Osteoblast (primary cell): ENCODE measurements at regions not wholly inside any gene's neighbourhood (a gene's known extent, or its start where the extent isn't known, plus 50 kb on each side); places are given as distances from the start of the nearest gene placed in this dataset.

Experiments used
- DNase-seq: peaks from one replicate; pipeline ENCODE4 v3.0.0; 2011; ENCODE audit warnings: low spot score, mixed read lengths; ENCODE audit not compliant: insufficient read length; ENCODE audit errors: missing footprints
- H2AFZ ChIP-seq: 2 replicates; pipeline ENCODE4 v1.6.0; 2011; ENCODE audit warnings: mild to moderate bottlenecking, low read length
- H3K27ac ChIP-seq: 2 replicates; pipeline ENCODE4 v1.5.1; 2011; ENCODE audit warnings: mild to moderate bottlenecking, low read depth, low read length, moderate library complexity
- H3K27me3 ChIP-seq: 2 replicates; pipeline ENCODE4 v1.6.0; 2012; ENCODE audit warnings: mild to moderate bottlenecking, control low read depth, inconsistent platforms, low read length, moderate library complexity; ENCODE audit not compliant: insufficient read depth
- H3K36me3 ChIP-seq: 2 replicates; pipeline ENCODE4 v1.5.1; 2011; ENCODE audit warnings: mild to moderate bottlenecking, low read length, control low read depth, moderate library complexity; ENCODE audit not compliant: insufficient read depth
- H3K4me1 ChIP-seq: 2 replicates; pipeline ENCODE4 v1.5.1; 2011; ENCODE audit warnings: mild to moderate bottlenecking, low read length, control low read depth, moderate library complexity; ENCODE audit not compliant: insufficient read depth
- H3K4me2 ChIP-seq: 2 replicates; pipeline ENCODE4 v1.6.0; 2011; ENCODE audit warnings: mild to moderate bottlenecking, low read length; ENCODE audit not compliant: insufficient read depth
- H3K4me3 ChIP-seq: fragments of 200-600 bp; sonication (generic); 3 replicates; pipeline ENCODE4 v1.5.1; 2012; ENCODE audit warnings: mild to moderate bottlenecking, low read length, inconsistent platforms; ENCODE audit not compliant: insufficient read depth
- H3K79me2 ChIP-seq: 2 replicates; pipeline ENCODE4 v1.6.0; 2012; ENCODE audit warnings: mild to moderate bottlenecking, low read length, control low read depth, inconsistent platforms; ENCODE audit not compliant: insufficient read depth
- H3K9me3 ChIP-seq: 2 replicates; pipeline ENCODE4 v1.5.1; 2011; ENCODE audit warnings: low read depth, low read length, control low read depth
- H4K20me1 ChIP-seq: 2 replicates; pipeline ENCODE4 v1.6.0; 2012; ENCODE audit warnings: mild to moderate bottlenecking, low read length, control low read depth; ENCODE audit not compliant: insufficient read depth
- CTCF ChIP-seq: IDR thresholded peaks from 2 replicates; pipeline ENCODE4 v1.5.1; 2011; ENCODE audit warnings: mild to moderate bottlenecking, low read depth, low read length, moderate library complexity; ENCODE audit errors: extremely low read depth

- Histone ChIP-seq H3K4me3 (no peak overlapping the region), H3K4me1 (no peaks in the 10 kb centered on the region), H3K36me3 (no peaks in the 10 kb centered on the region), H3K79me2 (no peaks in the 10 kb centered on the region), H3K27me3 (no peaks in the 10 kb centered on the region), H4K20me1 (no peaks in the 10 kb centered on the region), H3K27ac (no peak overlapping the region), H3K9me3 (peaks cover 4% of the 10 kb centered on the region), H2AFZ (no peak overlapping the region), H3K4me2 (no peak overlapping the region)
- DNase-seq = no peak
- TF ChIP-seq CTCF = no peak
Measured at GRCh38 chr14:23817164-23817767, 136.3 kb upstream of the DHRS4 start.

- H3K9me3 ChIP-seq = no peaks in the 10 kb centered on the region
- no peaks in the 10 kb centered on the region for H4K20me1 ChIP-seq
- H3K27me3 ChIP-seq = no peaks in the 10 kb centered on the region
- no peak overlapping the region for H3K4me3 ChIP-seq
- H2AFZ ChIP-seq = no peak overlapping the region
- DNase-seq = no peak
- no peaks in the 10 kb centered on the region for H3K36me3 ChIP-seq
- H3K4me2 ChIP-seq = no peak overlapping the region
- peaks cover 10% of the 10 kb centered on the region for H3K4me1 ChIP-seq
- H3K79me2 ChIP-seq = no peaks in the 10 kb centered on the region
- TF ChIP-seq CTCF = no peak
- H3K27ac ChIP-seq = no peak overlapping the region
Measured at GRCh38 chr14:23827100-23827892, 126.3 kb upstream of the DHRS4 start.

- Histone ChIP-seq H3K4me1 (peaks cover 10% of the 10 kb centered on the region), H3K4me2 (no peak overlapping the region), H3K36me3 (no peaks in the 10 kb centered on the region), H4K20me1 (no peaks in the 10 kb centered on the region), H3K27me3 (no peaks in the 10 kb centered on the region), H3K4me3 (no peak overlapping the region), H3K27ac (no peak overlapping the region), H2AFZ (no peak overlapping the region), H3K79me2 (no peaks in the 10 kb centered on the region), H3K9me3 (no peaks in the 10 kb centered on the region)
- TF ChIP-seq CTCF = no peak
- no peak for DNase-seq
Measured at GRCh38 chr14:23828001-23828400, 125.6 kb upstream of the DHRS4 start.

GRCh38 chr14:23828616-23829015 is 125.0 kb upstream of the DHRS4 start:
- no peaks in the 10 kb centered on the region for H4K20me1 ChIP-seq
- H3K4me2 ChIP-seq = no peak overlapping the region
- no peak overlapping the region for H2AFZ ChIP-seq
- H3K4me1 ChIP-seq = peaks cover 10% of the 10 kb centered on the region
- no peak for DNase-seq
- no peak overlapping the region for H3K27ac ChIP-seq
- no peaks in the 10 kb centered on the region for H3K36me3 ChIP-seq
- no peak for TF ChIP-seq CTCF
- H3K4me3 ChIP-seq = no peak overlapping the region
- H3K27me3 ChIP-seq = no peaks in the 10 kb centered on the region
- H3K9me3 ChIP-seq = no peaks in the 10 kb centered on the region
- H3K79me2 ChIP-seq = no peaks in the 10 kb centered on the region
